ENCODE measurements at regions not wholly inside any gene's neighbourhood (a gene's known extent, or its start where the extent isn't known, plus 50 kb on each side); places are given as distances from the start of the nearest gene placed in this dataset.

GRCh38 chr20:57896563-57896962, 186.7 kb upstream of the PMEPA1 start (continued):
- no peak for TF ChIP-seq ZBTB40 (IDR thresholded peaks at IDR 0.05; ENCODE audit: borderline replicate concordance)
- TF ChIP-seq ZNF274 (IDR thresholded peaks at IDR 0.05; ENCODE audit: insufficient read depth, insufficient read length): no peak
- TF ChIP-seq SP1 (IDR thresholded peaks at IDR 0.05; ENCODE audit: low read depth, low read length): no peak
- TF ChIP-seq NFYB (IDR thresholded peaks at IDR 0.05; ENCODE audit: insufficient read depth, low read depth, low read length): no peak
- TF ChIP-seq ELK1 (IDR thresholded peaks at IDR 0.05; ENCODE audit: low read depth, low read length): no peak
- no peak for TF ChIP-seq SMAD5 (IDR thresholded peaks at IDR 0.05; ENCODE audit: low read depth)

GRCh38 chr20:57896017-57896416, 186.2 kb upstream of the PMEPA1 start:
- no peaks in the 10 kb centered on the region for H3K79me2 ChIP-seq (ENCODE audit: control insufficient read depth, insufficient read depth, low read length)
- no peak overlapping the region for H3K4me3 ChIP-seq
- intact Hi-C loops (cut with micrococcal nuclease; ENCODE audit: unreplicated experiment) (no loop called here), in situ Hi-C loops (cut with MboI) (no loop called here)
- 28% methylated on average over 8 of the region's 8 CpGs for WGBS (ENCODE audit: insufficient coverage, insufficient replicate concordance, low lambda C conversion rate, missing lambda C conversion rate)
- no peaks in the 10 kb centered on the region for H3K36me3 ChIP-seq (ENCODE audit: control insufficient read depth in 2 of 2, insufficient read depth in 2 of 2, low read length in 1 of 2)
- ChIA-PET SMC1A (ENCODE audit: uncharacterized antibody, unreplicated experiment) (no interaction called here), RAD21 (ENCODE audit: unreplicated experiment) (no interaction called here), CTCF (no interaction called here), POLR2A (no interaction called here)
- no peaks in the 10 kb centered on the region for H3K9me3 ChIP-seq (replicated peaks; ENCODE audit: control insufficient read depth, insufficient read depth, low read length)
- no peak overlapping the region for H2AFZ ChIP-seq (ENCODE audit: control insufficient read depth, low read depth, low read length)
- no peak overlapping the region for H3K4me2 ChIP-seq (ENCODE audit: control insufficient read depth, insufficient read depth)
- BruUV-seq (replicated peaks): no TSS peak
- no peaks in the 10 kb centered on the region for H4K20me1 ChIP-seq (ENCODE audit: control insufficient read depth, insufficient read depth)
- H3K27me3 ChIP-seq (replicated peaks in 1 of 2; ENCODE audit: control insufficient read depth in 2 of 2, insufficient read depth in 2 of 2, low read length in 1 of 2): peaks cover 3% of the 10 kb centered on the region in 2 experiments; a peak in 2 of 4 replicates
- no peaks in the 10 kb centered on the region for H3K4me1 ChIP-seq (ENCODE audit: control insufficient read depth, insufficient read depth, low read length)
- DNase-seq (ENCODE audit: low read depth, low spot score): no peak
- H3K27ac ChIP-seq (ENCODE audit: control insufficient read depth, insufficient read depth): no peak overlapping the region
- no peak overlapping the region for H3K9ac ChIP-seq (ENCODE audit: control insufficient read depth, insufficient read depth, low read length)
- FAIRE-seq: no peak
- no peak for ATAC-seq
- TF ChIP-seq SIN3A (IDR thresholded peaks at IDR 0.05; ENCODE audit: low read depth, low read length) (no peak), BCLAF1 (IDR thresholded peaks at IDR 0.05) (no peak), POLR2AphosphoS2 (IDR thresholded peaks at IDR 0.05; ENCODE audit: low read depth, low read length) (no peak), TCF3 (IDR thresholded peaks at IDR 0.05; ENCODE audit: borderline replicate concordance, insufficient read depth, low read depth, low read length) (no peak), YY1 (IDR thresholded peaks at IDR 0.05; ENCODE audit: low read depth, low read length) (no peak), NFIC (IDR thresholded peaks at IDR 0.05; ENCODE audit: low read depth, low read length) (no peak), POU2F2 (IDR thresholded peaks at IDR 0.05; ENCODE audit: borderline replicate concordance, low read depth, low read length) (no peak)

All from GM12878 (cell line).